Tibial nerve (tissue), 3 donors: ENCODE measurements at regions not wholly inside any gene's neighbourhood (a gene's known extent, or its start where the extent isn't known, plus 50 kb on each side); places are given as distances from the start of the nearest gene placed in this dataset.

ENCODE experiments used
- POLR2A ChIP-seq, 2 donors: fragments of 450-650 bp; IDR thresholded peaks; one replicate each; pipeline ENCODE4 v1.6.1; 2017; ENCODE audit warnings: antibody characterized with exemption in 2 of 2, mild to moderate bottlenecking in 2 of 2, moderate library complexity in 2 of 2
- TF ChIP-seq, protein P1 (sequence below), 5 experiments: fragments of 200-600 bp in 3 of 5; fragments of 450-650 bp in 2 of 5; sonication (generic) in 3 of 5; IDR thresholded peaks; one replicate each; pipeline ENCODE4 v1.5.1; 2016 to 2019; ENCODE audit warnings: antibody characterized with exemption in 5 of 5, mild to moderate bottlenecking in 3 of 5, moderate library complexity in 2 of 5

DNA sequence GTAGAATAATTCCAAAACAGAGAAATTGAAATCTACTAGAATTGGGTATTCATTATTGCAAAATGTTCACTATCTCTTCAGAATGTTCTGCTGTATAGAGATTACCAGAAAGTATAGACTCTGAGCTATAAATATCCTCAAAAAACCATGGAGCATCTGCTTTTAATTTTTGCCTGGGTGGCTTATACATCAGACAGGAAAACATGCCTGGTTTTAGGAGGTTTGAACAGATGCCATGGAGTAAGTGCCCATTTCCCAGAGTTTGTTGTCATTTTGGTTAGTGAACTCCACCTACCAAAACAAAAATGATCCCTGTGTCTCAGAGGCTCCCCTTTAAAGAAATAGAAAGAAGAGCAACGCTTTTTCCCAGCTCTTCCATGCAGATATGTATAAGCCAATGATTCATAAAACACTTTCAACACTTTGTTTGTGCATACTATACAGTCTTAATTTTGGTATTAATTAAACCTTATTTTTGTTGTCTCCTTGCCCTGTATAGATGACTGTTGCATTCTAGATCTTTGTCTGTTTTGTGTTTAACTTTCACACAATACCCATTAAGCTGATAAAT lies 68.7 kb downstream of the MEPE start:
- no peak for TF ChIP-seq POLR2A (IDR thresholded peaks at IDR 0.05)
- TF ChIP-seq, protein P1, sequence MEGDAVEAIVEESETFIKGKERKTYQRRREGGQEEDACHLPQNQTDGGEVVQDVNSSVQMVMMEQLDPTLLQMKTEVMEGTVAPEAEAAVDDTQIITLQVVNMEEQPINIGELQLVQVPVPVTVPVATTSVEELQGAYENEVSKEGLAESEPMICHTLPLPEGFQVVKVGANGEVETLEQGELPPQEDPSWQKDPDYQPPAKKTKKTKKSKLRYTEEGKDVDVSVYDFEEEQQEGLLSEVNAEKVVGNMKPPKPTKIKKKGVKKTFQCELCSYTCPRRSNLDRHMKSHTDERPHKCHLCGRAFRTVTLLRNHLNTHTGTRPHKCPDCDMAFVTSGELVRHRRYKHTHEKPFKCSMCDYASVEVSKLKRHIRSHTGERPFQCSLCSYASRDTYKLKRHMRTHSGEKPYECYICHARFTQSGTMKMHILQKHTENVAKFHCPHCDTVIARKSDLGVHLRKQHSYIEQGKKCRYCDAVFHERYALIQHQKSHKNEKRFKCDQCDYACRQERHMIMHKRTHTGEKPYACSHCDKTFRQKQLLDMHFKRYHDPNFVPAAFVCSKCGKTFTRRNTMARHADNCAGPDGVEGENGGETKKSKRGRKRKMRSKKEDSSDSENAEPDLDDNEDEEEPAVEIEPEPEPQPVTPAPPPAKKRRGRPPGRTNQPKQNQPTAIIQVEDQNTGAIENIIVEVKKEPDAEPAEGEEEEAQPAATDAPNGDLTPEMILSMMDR (IDR thresholded peaks at IDR 0.05), result no peak
